Liver (tissue), 3 donors: ENCODE measurements at regions not wholly inside any gene's neighbourhood (a gene's known extent, or its start where the extent isn't known, plus 50 kb on each side); places are given as distances from the start of the nearest gene placed in this dataset.

Experiments used
- CTCF ChIP-seq: fragments of 150-350 bp; IDR thresholded peaks from 2 replicates; pipeline ENCODE4 v1.5.1; 2017; ENCODE audit warnings: improper control_type of control experiment, low read depth, low read length; ENCODE audit not compliant: missing input control
- FOXA1 ChIP-seq: IDR thresholded peaks from 2 replicates; pipeline ENCODE4 v1.6.1; 2016; ENCODE audit warnings: antibody characterized with exemption
- GABPA ChIP-seq, 2 donors: IDR thresholded peaks in 1 of 2; conservative IDR thresholded peaks in 1 of 2; 2 replicates each; pipeline ENCODE4 v1.6.1; 2016; ENCODE audit warnings: antibody characterized with exemption in 2 of 2, mild to moderate bottlenecking in 1 of 2, moderate library complexity in 1 of 2
- JUND ChIP-seq, 2 donors: IDR thresholded peaks; 2 replicates each; pipeline ENCODE4 v1.6.1; 2016; ENCODE audit warnings: antibody characterized with exemption in 2 of 2
- MAX ChIP-seq: IDR thresholded peaks from 2 replicates; pipeline ENCODE4 v1.6.1; 2016; ENCODE audit warnings: antibody characterized with exemption
- NR2F2 ChIP-seq: IDR thresholded peaks from 2 replicates; pipeline ENCODE4 v1.6.1; 2016; ENCODE audit warnings: antibody characterized with exemption
- RAD21 ChIP-seq, 2 donors: IDR thresholded peaks; 2 replicates each; pipeline ENCODE4 v1.6.1; 2016; ENCODE audit warnings: antibody characterized with exemption in 2 of 2, mild to moderate bottlenecking in 2 of 2
- REST ChIP-seq: IDR thresholded peaks from 2 replicates; pipeline ENCODE4 v1.6.1; 2016; ENCODE audit warnings: antibody characterized with exemption, mild to moderate bottlenecking
- TAF1 ChIP-seq: conservative IDR thresholded peaks from 2 replicates; pipeline ENCODE4 v1.6.1; 2016; ENCODE audit warnings: antibody characterized with exemption, mild to moderate bottlenecking
- YY1 ChIP-seq: IDR thresholded peaks from 2 replicates; pipeline ENCODE4 v1.6.1; 2016; ENCODE audit warnings: antibody characterized with exemption, mild to moderate bottlenecking
- ZBTB33 ChIP-seq: IDR thresholded peaks from 2 replicates; pipeline ENCODE4 v1.6.1; 2016; ENCODE audit warnings: antibody characterized with exemption
- donor health status: healthy.
- donor health status: healthy.

- no peak for TF ChIP-seq CTCF
- TF ChIP-seq JUND (IDR thresholded peaks at IDR 0.05) = no peak
- TF ChIP-seq REST = no peak
- no peak for TF ChIP-seq NR2F2
- no peak for TF ChIP-seq FOXA1
- TF ChIP-seq YY1 = peak; percentile 87
- TF ChIP-seq TAF1 = no peak
- TF ChIP-seq MAX = no peak
- no peak for TF ChIP-seq GABPA (IDR thresholded peaks at IDR 0.05 in 1 of 2, conservative IDR thresholded peaks at IDR 0.05 in 1 of 2)
- peak; percentile 97 for TF ChIP-seq ZBTB33
- peak; percentile 40 to 42 for TF ChIP-seq RAD21 (IDR thresholded peaks at IDR 0.05)
Observed at GRCh38 chr9:87148331-87149104, 201.2 kb upstream of the GAS1 start.
